Prostate gland (tissue), 2 donors: ENCODE measurements at regions not wholly inside any gene's neighbourhood (a gene's known extent, or its start where the extent isn't known, plus 50 kb on each side); places are given as distances from the start of the nearest gene placed in this dataset.

Experiments
- DNase-seq: peaks from one replicate; pipeline ENCODE4 v3.0.0-alpha.2; 2019; ENCODE audit warnings: low spot score
- H3K27ac ChIP-seq, 2 donors: fragments of 200-600 bp; sonication (generic); 2 replicates each; pipeline ENCODE4 v1.5.1; 2017 to 2019
- H3K27me3 ChIP-seq: fragments of 200-600 bp; sonication (generic); replicated peaks from 2 replicates; pipeline ENCODE4 v1.5.1; 2019; ENCODE audit not compliant: insufficient read depth
- H3K36me3 ChIP-seq, 2 donors: fragments of 200-600 bp; sonication (generic); 1 replicate in 1 of 2; 2 replicates in 1 of 2; pipeline versions ENCODE4 v1.5.1 to v1.8.1; 2017 to 2019
- H3K4me1 ChIP-seq: fragments of 200-600 bp; sonication (generic); replicated peaks from 2 replicates; pipeline ENCODE4 v1.5.1; 2019
- H3K4me3 ChIP-seq, 2 donors: fragments of 200-600 bp; sonication (generic); 2 replicates each; pipeline ENCODE4 v1.5.1; 2017 to 2019
- H3K9me3 ChIP-seq: fragments of 200-600 bp; sonication (generic); 2 replicates; pipeline ENCODE4 v1.5.1; 2017
- POLR2A ChIP-seq: fragments of 450-650 bp; IDR thresholded peaks from one replicate; pipeline ENCODE4 v1.6.1; 2016; ENCODE audit warnings: antibody characterized with exemption, mild to moderate bottlenecking
- POLR2AphosphoS5 ChIP-seq: sonication (generic); formaldehyde crosslinking; IDR thresholded peaks from one replicate; pipeline ENCODE4 v1.6.1; 2017; ENCODE audit warnings: antibody characterized with exemption
- WGBS: methylation state at CpG from one replicate; pipeline ENCODE4 v1.1.5; 2018; 5-methylcytosine and 5-hydroxymethylcytosine counted together
- intact Hi-C: fragments of 100-400 bp; cut with DNase I; formaldehyde crosslinking; loops from one replicate; pipeline ENCODE4 v1.14.2; 2022
- TF ChIP-seq, protein P1 (sequence below), 4 experiments: fragments of 200-600 bp in 2 of 4; fragments of 450-650 bp in 2 of 4; sonication (generic) in 2 of 4; IDR thresholded peaks; 1 replicate in 3 of 4; 2 replicates in 1 of 4; pipeline ENCODE4 v1.5.1; 2016 to 2019; ENCODE audit warnings: antibody characterized with exemption in 4 of 4, mild to moderate bottlenecking in 2 of 4, moderate library complexity in 2 of 4

DNA sequence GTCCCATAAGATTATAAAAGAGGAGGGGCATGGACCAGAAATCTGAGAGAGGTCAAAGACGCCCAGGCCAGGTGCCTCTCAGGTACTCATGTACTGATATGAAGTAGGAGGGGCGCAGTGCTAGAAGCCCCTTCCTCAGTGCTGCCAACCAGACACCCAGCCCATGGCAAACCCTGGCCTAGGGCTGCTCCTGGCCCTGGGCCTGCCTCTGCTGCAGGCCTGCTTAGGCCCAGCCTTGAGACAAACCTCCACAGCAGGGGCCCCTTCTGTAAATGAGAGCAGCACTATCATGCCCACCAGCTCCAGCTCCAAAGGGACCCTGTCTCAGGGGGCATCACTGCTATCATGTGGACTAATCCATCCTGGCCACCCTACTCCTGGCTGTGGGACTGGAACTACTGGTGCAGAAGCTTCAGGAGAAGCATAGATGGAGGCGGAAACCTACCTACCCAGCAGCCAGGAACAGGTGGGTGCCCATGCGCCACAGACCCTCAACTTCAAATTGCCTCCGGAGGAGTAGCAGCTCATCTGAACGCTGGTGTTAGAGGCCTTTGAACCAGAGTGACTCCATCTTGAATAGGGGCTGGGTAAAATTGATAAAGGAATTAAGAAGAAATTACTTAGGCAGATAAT lies 72.4 kb upstream of the LGSN start:
- Histone ChIP-seq H3K27me3 (no peaks in the 10 kb centered on the region), H3K9me3 (no peaks in the 10 kb centered on the region), H3K36me3 (no peaks in the 10 kb centered on the region), H3K4me3 (no peak overlapping the region), H3K27ac (no peak overlapping the region), H3K4me1 (no peaks in the 10 kb centered on the region)
- no peak for DNase-seq
- 96% methylated on average over 6 of the region's 6 CpGs for WGBS
- intact Hi-C loops: no loop called here
- TF ChIP-seq POLR2AphosphoS5: no peak
- TF ChIP-seq, protein P1, sequence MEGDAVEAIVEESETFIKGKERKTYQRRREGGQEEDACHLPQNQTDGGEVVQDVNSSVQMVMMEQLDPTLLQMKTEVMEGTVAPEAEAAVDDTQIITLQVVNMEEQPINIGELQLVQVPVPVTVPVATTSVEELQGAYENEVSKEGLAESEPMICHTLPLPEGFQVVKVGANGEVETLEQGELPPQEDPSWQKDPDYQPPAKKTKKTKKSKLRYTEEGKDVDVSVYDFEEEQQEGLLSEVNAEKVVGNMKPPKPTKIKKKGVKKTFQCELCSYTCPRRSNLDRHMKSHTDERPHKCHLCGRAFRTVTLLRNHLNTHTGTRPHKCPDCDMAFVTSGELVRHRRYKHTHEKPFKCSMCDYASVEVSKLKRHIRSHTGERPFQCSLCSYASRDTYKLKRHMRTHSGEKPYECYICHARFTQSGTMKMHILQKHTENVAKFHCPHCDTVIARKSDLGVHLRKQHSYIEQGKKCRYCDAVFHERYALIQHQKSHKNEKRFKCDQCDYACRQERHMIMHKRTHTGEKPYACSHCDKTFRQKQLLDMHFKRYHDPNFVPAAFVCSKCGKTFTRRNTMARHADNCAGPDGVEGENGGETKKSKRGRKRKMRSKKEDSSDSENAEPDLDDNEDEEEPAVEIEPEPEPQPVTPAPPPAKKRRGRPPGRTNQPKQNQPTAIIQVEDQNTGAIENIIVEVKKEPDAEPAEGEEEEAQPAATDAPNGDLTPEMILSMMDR (IDR thresholded peaks at IDR 0.05): no peak
- no peak for TF ChIP-seq POLR2A

DNA sequence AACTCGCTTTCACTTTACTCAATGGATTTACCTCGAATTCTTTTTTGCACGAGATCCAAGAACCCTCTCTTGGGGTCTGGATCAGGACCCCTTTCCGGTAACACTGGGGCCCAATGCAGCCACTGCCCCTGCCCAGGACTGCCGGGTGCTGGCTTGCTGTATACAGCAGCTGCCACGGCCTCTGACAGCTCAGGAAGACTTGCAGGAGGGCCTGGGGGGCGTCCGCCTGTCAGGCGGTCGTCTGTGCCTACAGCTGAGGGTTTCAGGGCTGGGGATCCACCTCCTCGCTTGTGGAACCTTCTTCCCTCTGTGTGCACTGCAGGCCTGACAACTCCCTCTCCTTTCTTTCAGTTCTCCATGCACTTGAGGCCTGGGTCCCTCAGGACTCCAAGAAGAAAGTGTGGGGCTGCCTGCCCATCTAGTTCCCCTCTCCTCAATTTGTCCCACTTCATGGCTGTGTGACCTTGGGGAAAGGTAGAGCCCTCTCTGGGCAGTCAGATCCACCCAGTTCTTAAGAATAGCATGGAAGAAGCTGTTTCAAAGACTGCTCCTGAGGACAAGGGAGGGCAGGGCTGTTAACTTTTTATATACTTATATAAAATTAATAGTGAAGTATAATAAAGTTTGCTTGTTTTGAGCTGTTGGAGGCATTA lies 75.0 kb upstream of the LGSN start:
- TF ChIP-seq, protein P1 (IDR thresholded peaks at IDR 0.05): no peak
- TF ChIP-seq POLR2A (no peak), POLR2AphosphoS5 (no peak)
- H3K27ac ChIP-seq: no peak overlapping the region
- no peaks in the 10 kb centered on the region for H3K27me3 ChIP-seq
- intact Hi-C loops: no loop called here
- no peak for DNase-seq
- 88% methylated on average over 11 of the region's 11 CpGs for WGBS
- H3K4me1 ChIP-seq: no peaks in the 10 kb centered on the region
- no peak overlapping the region for H3K4me3 ChIP-seq
- no peaks in the 10 kb centered on the region for H3K36me3 ChIP-seq
- H3K9me3 ChIP-seq: no peaks in the 10 kb centered on the region

DNA sequence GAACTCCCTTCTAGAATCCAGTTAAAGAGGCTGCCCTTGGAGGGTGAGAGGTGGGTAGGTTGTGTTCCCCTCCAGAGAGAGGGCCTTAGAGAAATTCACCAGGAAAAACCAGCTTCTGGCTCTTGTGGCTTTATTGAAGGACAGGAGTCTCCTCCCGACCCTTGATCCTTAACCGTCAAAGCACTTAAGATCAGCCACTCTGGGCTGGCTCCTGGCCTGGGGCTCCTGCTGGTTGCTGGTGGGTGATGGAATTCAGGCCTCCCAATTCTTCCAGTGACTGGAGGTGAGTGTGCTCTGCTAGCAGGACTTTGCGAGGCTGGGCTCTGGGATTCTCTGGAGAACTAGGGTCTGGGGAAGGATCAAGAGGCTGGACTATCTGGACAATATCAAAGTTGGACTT lies 75.6 kb upstream of the LGSN start:
- TF ChIP-seq POLR2A (no peak), POLR2AphosphoS5 (no peak)
- TF ChIP-seq, protein P1 (IDR thresholded peaks at IDR 0.05): no peak
- Histone ChIP-seq H3K27me3 (no peaks in the 10 kb centered on the region), H3K27ac (no peak overlapping the region), H3K36me3 (no peaks in the 10 kb centered on the region), H3K4me3 (no peak overlapping the region), H3K9me3 (no peaks in the 10 kb centered on the region), H3K4me1 (no peaks in the 10 kb centered on the region)
- no peak for DNase-seq
- intact Hi-C loops: no loop called here
- whole genome bisulfite sequencing: 86% methylated on average over 3 of the region's 3 CpGs

- no peak overlapping the region for H3K27ac ChIP-seq
- no peaks in the 10 kb centered on the region for H3K9me3 ChIP-seq
- no peak for TF ChIP-seq POLR2AphosphoS5
- TF ChIP-seq, protein P1 (IDR thresholded peaks at IDR 0.05): no peak
- no peak for TF ChIP-seq POLR2A
- no peaks in the 10 kb centered on the region for H3K4me1 ChIP-seq
- 42% methylated on average over 4 of the region's 4 CpGs for WGBS
- H3K4me3 ChIP-seq: no peak overlapping the region
- H3K27me3 ChIP-seq: no peaks in the 10 kb centered on the region
- no peak for DNase-seq
- intact Hi-C loops: no loop called here
- no peaks in the 10 kb centered on the region for H3K36me3 ChIP-seq
These were observed 83.9 kb upstream of the LGSN start for GRCh38 chr6:63403725-63404124.
